NK-92 (cell line): ENCODE measurements at regions not wholly inside any gene's neighbourhood (a gene's known extent, or its start where the extent isn't known, plus 50 kb on each side); places are given as distances from the start of the nearest gene placed in this dataset.

Source experiments
- DNase-seq: peaks from one replicate; lab custom pipeline; 2025; ENCODE audit not compliant: unreplicated experiment; lab: John Stamatoyannopoulos, UW

GRCh38 chr2:129431881-129432280, 547.6 kb upstream of the RAB6C start:
- DNase-seq = no peak

GRCh38 chr2:129436809-129437208, 542.7 kb upstream of the RAB6C start:
- no peak for DNase-seq

- no peak for DNase-seq
Measured at GRCh38 chr2:129437725-129438124, 541.7 kb upstream of the RAB6C start.

GRCh38 chr2:129438501-129439057, 540.9 kb upstream of the RAB6C start:
- no peak for DNase-seq

GRCh38 chr2:129439406-129440302, 539.8 kb upstream of the RAB6C start:
- DNase-seq = no peak

GRCh38 chr2:129441610-129442009, 537.9 kb upstream of the RAB6C start:
- DNase-seq = no peak

GRCh38 chr2:129443235-129443864, 536.1 kb upstream of the RAB6C start:
- no peak for DNase-seq

GRCh38 chr2:129443865-129444739, 535.4 kb upstream of the RAB6C start:
- DNase-seq = no peak

- DNase-seq = no peak
Measured at GRCh38 chr2:129444751-129445150, 534.7 kb upstream of the RAB6C start.

- no peak for DNase-seq
Measured at GRCh38 chr2:129456691-129457090, 522.8 kb upstream of the RAB6C start.

- no peak for DNase-seq
Measured at GRCh38 chr2:129457277-129457818, 522.1 kb upstream of the RAB6C start.

GRCh38 chr2:129458006-129458405, 521.5 kb upstream of the RAB6C start:
- DNase-seq = no peak

- no peak for DNase-seq
Measured at GRCh38 chr2:129458436-129458835, 521.0 kb upstream of the RAB6C start.

- no peak for DNase-seq
Measured at GRCh38 chr2:129459200-129459876, 520.1 kb upstream of the RAB6C start.

- no peak for DNase-seq
Measured at GRCh38 chr2:129459881-129460280, 519.6 kb upstream of the RAB6C start.

- DNase-seq = no peak
Measured at GRCh38 chr2:129460299-129461198, 518.9 kb upstream of the RAB6C start.

GRCh38 chr2:129462349-129462748, 517.1 kb upstream of the RAB6C start:
- no peak for DNase-seq

GRCh38 chr2:129462967-129463366, 516.5 kb upstream of the RAB6C start:
- DNase-seq = no peak

- no peak for DNase-seq
Measured at GRCh38 chr2:129464036-129464435, 515.4 kb upstream of the RAB6C start.
